ENCODE measurements at regions not wholly inside any gene's neighbourhood (a gene's known extent, or its start where the extent isn't known, plus 50 kb on each side); places are given as distances from the start of the nearest gene placed in this dataset.
"Not testable (repeated sequence)": the region's sequence is repeated elsewhere in the genome, so short reads cannot be mapped to it uniquely, and the experiment has no call there.

DNA sequence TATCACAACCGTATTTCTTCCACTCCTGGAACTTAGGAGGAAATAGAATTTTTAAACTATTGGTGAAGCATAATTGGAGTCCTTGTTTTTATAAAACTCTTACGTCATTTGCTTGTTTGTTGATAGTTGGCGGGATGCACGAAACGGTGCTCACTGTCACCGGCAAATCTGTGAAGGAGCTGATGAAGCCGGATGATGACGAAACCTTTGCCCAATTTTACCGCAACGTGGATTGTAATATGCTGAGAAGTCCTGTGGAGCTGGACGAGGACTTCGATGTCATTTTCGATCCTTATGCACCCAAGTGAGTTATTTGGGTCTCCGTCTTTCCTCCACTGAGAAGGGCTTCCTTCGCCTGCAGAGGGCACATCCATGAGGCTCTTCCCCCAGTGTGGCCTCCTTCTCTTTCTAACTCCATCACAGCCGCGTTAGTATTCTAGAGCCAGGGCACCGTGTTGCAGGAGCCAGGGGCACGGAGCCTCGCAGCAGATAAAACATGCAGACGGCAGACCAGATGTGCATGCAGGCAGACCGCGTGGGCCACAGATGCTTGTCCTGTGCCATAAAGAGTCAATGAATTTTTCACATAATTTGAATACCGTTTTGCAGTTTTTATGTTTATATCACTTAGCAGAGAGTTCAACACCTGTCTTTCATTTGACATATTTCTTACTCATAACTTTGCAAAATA is 61.5 kb upstream of the LYZL2 start:
- TF ChIP-seq KMT2A (CRISPR knock-in tag; IDR thresholded peaks at IDR 0.05); EZH2 (conservative IDR thresholded peaks at IDR 0.05; ENCODE audit: low read depth, low read length); FOXK2 (IDR thresholded peaks at IDR 0.05); IRF2 (CRISPR knock-in tag; IDR thresholded peaks at IDR 0.05); ZNF275 (CRISPR knock-in tag; IDR thresholded peaks at IDR 0.05; ENCODE audit: borderline replicate concordance); SOX6 (IDR thresholded peaks at IDR 0.05); SOX6 (CRISPR knock-in tag; IDR thresholded peaks at IDR 0.05); KAT2B (IDR thresholded peaks at IDR 0.05; ENCODE audit: borderline replicate concordance, low read depth, low read length): not testable (repeated sequence)
- TF ChIP-seq, protein P1, sequence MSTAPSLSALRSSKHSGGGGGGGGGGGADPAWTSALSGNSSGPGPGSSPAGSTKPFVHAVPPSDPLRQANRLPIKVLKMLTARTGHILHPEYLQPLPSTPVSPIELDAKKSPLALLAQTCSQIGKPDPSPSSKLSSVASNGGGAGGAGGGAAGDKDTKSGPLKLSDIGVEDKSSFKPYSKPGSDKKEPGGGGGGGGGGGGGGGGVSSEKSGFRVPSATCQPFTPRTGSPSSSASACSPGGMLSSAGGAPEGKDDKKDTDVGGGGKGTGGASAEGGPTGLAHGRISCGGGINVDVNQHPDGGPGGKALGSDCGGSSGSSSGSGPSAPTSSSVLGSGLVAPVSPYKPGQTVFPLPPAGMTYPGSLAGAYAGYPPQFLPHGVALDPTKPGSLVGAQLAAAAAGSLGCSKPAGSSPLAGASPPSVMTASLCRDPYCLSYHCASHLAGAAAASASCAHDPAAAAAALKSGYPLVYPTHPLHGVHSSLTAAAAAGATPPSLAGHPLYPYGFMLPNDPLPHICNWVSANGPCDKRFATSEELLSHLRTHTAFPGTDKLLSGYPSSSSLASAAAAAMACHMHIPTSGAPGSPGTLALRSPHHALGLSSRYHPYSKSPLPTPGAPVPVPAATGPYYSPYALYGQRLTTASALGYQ (CRISPR knock-in tag; IDR thresholded peaks at IDR 0.05) = not testable (repeated sequence)
- TF ChIP-seq, protein P2, sequence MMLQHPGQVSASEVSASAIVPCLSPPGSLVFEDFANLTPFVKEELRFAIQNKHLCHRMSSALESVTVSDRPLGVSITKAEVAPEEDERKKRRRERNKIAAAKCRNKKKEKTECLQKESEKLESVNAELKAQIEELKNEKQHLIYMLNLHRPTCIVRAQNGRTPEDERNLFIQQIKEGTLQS (CRISPR knock-in tag; IDR thresholded peaks at IDR 0.05) = not testable (repeated sequence)

All from HepG2 (cell line).